ENCODE measurements at regions not wholly inside any gene's neighbourhood (a gene's known extent, or its start where the extent isn't known, plus 50 kb on each side); places are given as distances from the start of the nearest gene placed in this dataset.

- no peaks in the 10 kb centered on the region for H3K9me3 ChIP-seq
- no peak overlapping the region for H3K27ac ChIP-seq
- H3K4me3 ChIP-seq: no peak overlapping the region
- no peaks in the 10 kb centered on the region for H3K27me3 ChIP-seq (ENCODE audit: low read depth)
- no peak for TF ChIP-seq CTCF (IDR thresholded peaks at IDR 0.05)
- no peak for DNase-seq
- H3K36me3 ChIP-seq: no peaks in the 10 kb centered on the region
- H3K4me1 ChIP-seq: no peaks in the 10 kb centered on the region
- no peak for ATAC-seq
- intact Hi-C loops (cut with DNase I): no loop called here
Observed at GRCh38 chr7:51633596-51633995, 317.0 kb upstream of the COBL start.

GRCh38 chr7:51633006-51633405 is 316.4 kb upstream of the COBL start:
- H3K9me3 ChIP-seq: no peaks in the 10 kb centered on the region
- intact Hi-C loops (cut with DNase I): no loop called here
- H3K4me1 ChIP-seq: no peaks in the 10 kb centered on the region
- no peaks in the 10 kb centered on the region for H3K27me3 ChIP-seq (ENCODE audit: low read depth)
- no peaks in the 10 kb centered on the region for H3K36me3 ChIP-seq
- H3K4me3 ChIP-seq: no peak overlapping the region
- DNase-seq: no peak
- no peak overlapping the region for H3K27ac ChIP-seq
- ATAC-seq: no peak
- no peak for TF ChIP-seq CTCF (IDR thresholded peaks at IDR 0.05)

- TF ChIP-seq CTCF (IDR thresholded peaks at IDR 0.05): no peak
- H3K4me1 ChIP-seq: no peaks in the 10 kb centered on the region
- H3K36me3 ChIP-seq: no peaks in the 10 kb centered on the region
- H3K4me3 ChIP-seq: no peak overlapping the region
- DNase-seq (no peak), ATAC-seq (no peak)
- intact Hi-C loops (cut with DNase I): no loop called here
- H3K27me3 ChIP-seq (ENCODE audit: low read depth): no peaks in the 10 kb centered on the region
- no peaks in the 10 kb centered on the region for H3K9me3 ChIP-seq
- H3K27ac ChIP-seq: no peak overlapping the region
Observed at GRCh38 chr7:51630933-51631332, 314.3 kb upstream of the COBL start.

GRCh38 chr7:51629206-51629605 is 312.6 kb upstream of the COBL start:
- intact Hi-C loops (cut with DNase I): no loop called here
- DNase-seq (no peak), ATAC-seq (no peak)
- Histone ChIP-seq H3K9me3 (no peaks in the 10 kb centered on the region), H3K36me3 (no peaks in the 10 kb centered on the region), H3K27me3 (ENCODE audit: low read depth) (no peaks in the 10 kb centered on the region), H3K27ac (no peak overlapping the region), H3K4me1 (no peaks in the 10 kb centered on the region), H3K4me3 (no peak overlapping the region)
- no peak for TF ChIP-seq CTCF (IDR thresholded peaks at IDR 0.05)

- DNase-seq (no peak), ATAC-seq (no peak)
- Histone ChIP-seq H3K4me1 (no peaks in the 10 kb centered on the region), H3K27me3 (ENCODE audit: low read depth) (no peaks in the 10 kb centered on the region), H3K27ac (no peak overlapping the region), H3K36me3 (no peaks in the 10 kb centered on the region), H3K4me3 (no peak overlapping the region), H3K9me3 (no peaks in the 10 kb centered on the region)
- intact Hi-C loops (cut with DNase I): no loop called here
- TF ChIP-seq CTCF (IDR thresholded peaks at IDR 0.05): no peak
Observed at GRCh38 chr7:51621956-51622355, 305.3 kb upstream of the COBL start.

- ATAC-seq (no peak), DNase-seq (no peak)
- intact Hi-C loops (cut with DNase I): no loop called here
- Histone ChIP-seq H3K36me3 (no peaks in the 10 kb centered on the region), H3K9me3 (no peaks in the 10 kb centered on the region), H3K27me3 (ENCODE audit: low read depth) (no peaks in the 10 kb centered on the region), H3K4me1 (no peaks in the 10 kb centered on the region), H3K4me3 (no peak overlapping the region), H3K27ac (no peak overlapping the region)
- TF ChIP-seq CTCF (IDR thresholded peaks at IDR 0.05): no peak
Observed at GRCh38 chr7:51620706-51621105, 304.1 kb upstream of the COBL start.
